ENCODE measurements at regions not wholly inside any gene's neighbourhood (a gene's known extent, or its start where the extent isn't known, plus 50 kb on each side); places are given as distances from the start of the nearest gene placed in this dataset.

GRCh38 chr6:1202201-1202600, 109.7 kb upstream of the FOXQ1 start:
- Histone ChIP-seq H2AFZ (ENCODE audit: low read depth, low read length, poor library complexity, severe bottlenecking) (no peak overlapping the region), H3K9ac (ENCODE audit: low read length) (no peak overlapping the region), H3K4me2 (ENCODE audit: low read length) (no peak overlapping the region), H3K27ac (ENCODE audit: low read depth, low read length) (no peak overlapping the region), H4K20me1 (ENCODE audit: insufficient read depth) (no peaks in the 10 kb centered on the region), H3K36me3 (ENCODE audit: control insufficient read depth in 1 of 2, insufficient read depth in 2 of 2, low read length in 2 of 2) (no peaks in the 10 kb centered on the region), H3K27me3 (ENCODE audit: insufficient read depth, low read length) (no peaks in the 10 kb centered on the region), H3K9me2 (ENCODE audit: insufficient read depth) (no peaks in the 10 kb centered on the region), H3K9me3 (ENCODE audit: control insufficient read depth in 1 of 2, insufficient read depth in 1 of 2, low read depth in 1 of 2, low read length in 2 of 2) (no peaks in the 10 kb centered on the region), H3K79me2 (ENCODE audit: insufficient read depth, low read length) (no peaks in the 10 kb centered on the region), H3K4me3 (replicated peaks in 1 of 2; ENCODE audit: low read depth in 1 of 2, low read length in 2 of 2) (no peak overlapping the region), H3K4me1 (ENCODE audit: control insufficient read depth in 1 of 2, insufficient read depth in 2 of 2, low read length in 2 of 2) (peaks cover 14 to 37% of the 10 kb centered on the region in 2 experiments)
- CTCF ChIA-PET: no interaction called here
- TF ChIP-seq TCF7L2 (IDR thresholded peaks at IDR 0.05; ENCODE audit: borderline replicate concordance, extremely low read depth, insufficient read depth, insufficient read length) (peak; percentile 50), POLR2A (IDR thresholded peaks at IDR 0.05; ENCODE audit: borderline replicate concordance, extremely low read depth, insufficient read depth, insufficient read length) (no peak), MAX (IDR thresholded peaks at IDR 0.05) (no peak)
- intact Hi-C loops (cut with micrococcal nuclease): no loop called here
- no TSS peak for BruUV-seq (replicated peaks)
- no peak for ATAC-seq
- RAD21 ChIA-PET (ENCODE audit: low non-redundant PET in 1 of 2, low total read pairs in 2 of 2, uncharacterized antibody in 2 of 2, unreplicated experiment in 2 of 2): no interaction called here
- no peak for DNase-seq (ENCODE audit: low read depth, low spot score)
- POLR2A ChIA-PET: no interaction called here

- no peaks in the 10 kb centered on the region for H3K36me3 ChIP-seq (ENCODE audit: control insufficient read depth in 1 of 2, insufficient read depth in 2 of 2, low read length in 2 of 2)
- ChIA-PET CTCF (no interaction called here), POLR2A (no interaction called here), RAD21 (ENCODE audit: low non-redundant PET in 1 of 2, low total read pairs in 2 of 2, uncharacterized antibody in 2 of 2, unreplicated experiment in 2 of 2) (interaction anchor here in 1 of 2 experiments (0.7 kb wide), 1 partner anchor 134 kb away, joined by 3 read pairs; no protein-coding TSS in a partner anchor)
- H3K9me2 ChIP-seq (ENCODE audit: insufficient read depth): no peaks in the 10 kb centered on the region
- peak overlapping the region; percentile 70 for H3K4me2 ChIP-seq (ENCODE audit: low read length)
- TF ChIP-seq ELF1 (IDR thresholded peaks at IDR 0.05; ENCODE audit: borderline replicate concordance, low read depth): no peak
- TF ChIP-seq ZFX (IDR thresholded peaks at IDR 0.05): no peak
- no peak for TF ChIP-seq FOSL1 (IDR thresholded peaks at IDR 0.05; ENCODE audit: low read depth)
- no peak for TF ChIP-seq JUND (IDR thresholded peaks at IDR 0.05)
- no peak for TF ChIP-seq TCF7L2 (IDR thresholded peaks at IDR 0.05; ENCODE audit: borderline replicate concordance, extremely low read depth, insufficient read depth, insufficient read length)
- TF ChIP-seq REST (IDR thresholded peaks at IDR 0.05; ENCODE audit: low read depth): no peak
- no peak for TF ChIP-seq SIN3A (IDR thresholded peaks at IDR 0.05; ENCODE audit: low read depth)
- no peak for TF ChIP-seq SP1 (IDR thresholded peaks at IDR 0.05; ENCODE audit: low read depth)
- no peak for TF ChIP-seq EZH2 (IDR thresholded peaks at IDR 0.05)
- TF ChIP-seq POLR2AphosphoS5 (IDR thresholded peaks at IDR 0.05; ENCODE audit: low read depth, low read length): no peak
- no peak for TF ChIP-seq RAD21 (IDR thresholded peaks at IDR 0.05; ENCODE audit: low read depth)
- ATAC-seq: no peak
- peak overlapping the region; percentile 53; the same call in 1 of the 2 replicates for H3K9ac ChIP-seq (ENCODE audit: low read length)
- H2AFZ ChIP-seq (ENCODE audit: low read depth, low read length, poor library complexity, severe bottlenecking): no peak overlapping the region
- H3K4me3 ChIP-seq (replicated peaks in 1 of 2; ENCODE audit: low read depth in 1 of 2, low read length in 2 of 2): no peak overlapping the region
- H3K9me3 ChIP-seq (ENCODE audit: control insufficient read depth in 1 of 2, insufficient read depth in 1 of 2, low read depth in 1 of 2, low read length in 2 of 2): no peaks in the 10 kb centered on the region
- BruUV-seq (replicated peaks): no TSS peak
- no peak overlapping the region; the same call in 1 of the 2 replicates for H3K27ac ChIP-seq (ENCODE audit: low read depth, low read length)
- no peaks in the 10 kb centered on the region for H4K20me1 ChIP-seq (ENCODE audit: insufficient read depth)
- intact Hi-C loops (cut with micrococcal nuclease): no loop called here
- H3K79me2 ChIP-seq (ENCODE audit: insufficient read depth, low read length): no peaks in the 10 kb centered on the region
- H3K4me1 ChIP-seq (ENCODE audit: control insufficient read depth in 1 of 2, insufficient read depth in 2 of 2, low read length in 2 of 2): peaks cover 14 to 37% of the 10 kb centered on the region in 2 experiments
- H3K27me3 ChIP-seq (ENCODE audit: insufficient read depth, low read length): no peaks in the 10 kb centered on the region
- DNase-seq (ENCODE audit: low read depth, low spot score): no peak
Observed at GRCh38 chr6:1201547-1202200, 110.2 kb upstream of the FOXQ1 start.
